PFSK-1 (cell line): ENCODE measurements at regions not wholly inside any gene's neighbourhood (a gene's known extent, or its start where the extent isn't known, plus 50 kb on each side); places are given as distances from the start of the nearest gene placed in this dataset.

Experiments
- POLR2AphosphoS5 ChIP-seq: IDR thresholded peaks from 2 replicates; pipeline ENCODE4 v1.6.1; 2012; ENCODE audit warnings: low read depth, mild to moderate bottlenecking, control low read depth, low read length, moderate library complexity
- REST ChIP-seq, 2 experiments: IDR thresholded peaks; 2 replicates each; pipeline versions ENCODE4 v1.6.1 to v1.8.0; 2011 to 2012; ENCODE audit warnings: low read depth in 2 of 2, low read length in 2 of 2, control low read depth in 1 of 2, inconsistent platforms in 1 of 2, mild to moderate bottlenecking in 1 of 2, moderate library complexity in 1 of 2; ENCODE audit not compliant: insufficient read depth in 1 of 2
- TAF1 ChIP-seq: IDR thresholded peaks from 2 replicates; pipeline ENCODE4 v1.6.1; 2012; ENCODE audit warnings: low read length, control low read depth, borderline replicate concordance; ENCODE audit not compliant: insufficient read depth

DNA sequence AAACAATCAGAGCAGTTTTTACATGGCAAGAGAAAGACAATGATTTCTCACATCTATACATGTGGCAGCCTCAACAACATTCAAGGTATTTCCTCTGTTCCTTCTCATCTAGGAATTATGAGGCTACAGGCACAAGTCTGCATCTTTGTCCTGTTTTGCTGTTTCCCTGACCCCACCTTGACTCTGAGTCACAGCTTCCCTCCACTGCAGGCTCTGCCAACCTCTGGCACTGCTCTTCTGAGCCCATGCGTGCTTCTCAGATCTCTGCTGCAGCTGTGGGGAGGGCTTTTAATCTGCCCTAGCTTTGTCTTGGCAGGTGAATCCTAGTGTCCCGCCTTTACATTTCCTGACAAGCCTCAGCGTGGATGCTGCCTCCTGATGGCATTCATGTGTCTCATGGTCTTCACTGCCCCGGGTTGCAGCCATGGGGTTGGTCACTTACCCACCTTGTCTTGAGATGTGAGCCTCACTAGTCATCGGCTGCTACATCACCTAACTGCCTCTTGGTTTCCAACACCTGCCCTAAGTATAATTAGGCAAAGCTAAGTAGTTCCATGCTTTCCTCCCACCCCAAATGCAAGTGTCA lies 578.5 kb downstream of the TBC1D22A start:
- no peak for TF ChIP-seq TAF1
- no peak for TF ChIP-seq REST (IDR thresholded peaks at IDR 0.05; ENCODE audit: insufficient read depth in 1 of 2, low read depth in 2 of 2, low read length in 2 of 2)
- no peak for TF ChIP-seq POLR2AphosphoS5
